ENCODE measurements at regions not wholly inside any gene's neighbourhood (a gene's known extent, or its start where the extent isn't known, plus 50 kb on each side); places are given as distances from the start of the nearest gene placed in this dataset.

DNA sequence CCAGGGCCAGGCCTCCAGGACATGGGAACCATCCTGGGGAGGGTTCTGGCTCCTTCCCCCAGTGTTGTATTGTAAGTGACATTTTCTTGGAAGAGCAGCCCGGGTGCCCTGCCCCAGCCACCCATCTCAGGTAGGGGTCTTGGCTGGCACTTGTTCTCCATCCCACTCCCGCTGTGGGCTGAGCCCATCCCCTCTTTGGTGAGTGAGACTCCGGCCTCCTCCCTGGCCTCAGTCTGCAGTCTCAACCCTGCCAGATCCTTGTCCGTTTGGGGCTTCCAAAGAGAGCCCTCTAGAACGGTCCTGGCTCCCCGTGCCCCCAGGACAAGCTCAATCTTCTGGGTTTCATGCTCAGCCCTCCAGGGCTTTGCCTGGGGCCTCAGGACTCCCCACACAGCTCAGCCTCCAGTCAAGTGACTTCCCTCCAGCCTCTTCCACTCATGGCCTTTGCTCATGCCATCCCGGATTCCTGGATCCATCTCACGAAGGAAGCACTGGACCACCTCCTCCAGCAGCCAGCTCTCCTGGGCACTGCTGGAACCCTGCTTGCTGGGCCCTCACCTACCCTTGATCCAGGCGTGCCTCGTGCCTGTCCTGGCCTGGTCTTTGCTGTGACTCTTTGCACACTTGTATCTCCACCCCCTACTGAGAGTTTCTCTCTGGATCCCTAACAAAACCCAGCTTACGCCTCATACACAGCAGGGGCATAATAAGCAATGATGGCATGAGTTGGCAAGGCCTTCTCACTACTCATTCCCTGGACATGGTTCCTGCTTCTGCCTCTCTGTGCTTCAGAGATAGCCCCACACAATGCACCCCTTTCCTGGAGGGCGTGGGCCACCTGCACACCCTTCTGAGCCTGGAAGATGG is 297.4 kb upstream of the RTL1 start:
- H3K4me1 Mint-ChIP-seq, result no peaks in the 10 kb centered on the region

GRCh38 chr14:101201535-101202151 is 298.1 kb upstream of the RTL1 start:
- no peaks in the 10 kb centered on the region for H3K9me3 ChIP-seq (ENCODE audit: control insufficient read depth, insufficient read depth, low read length)
- WGBS (ENCODE audit: insufficient coverage), result 88% methylated on average over 18 of the region's 18 CpGs
- DNase-seq (no peak), ATAC-seq (no peak)
- Mint-ChIP-seq H3K27me3 (ENCODE audit: low read depth in 2 of 2) (peaks cover 0 to 3% of the 10 kb centered on the region in 2 donors), H3K4me1 (no peaks in the 10 kb centered on the region), H3K4me3 (no peak overlapping the region), H3K9me3 (peaks cover 6 to 11% of the 10 kb centered on the region in 2 donors), H3K36me3 (no peaks in the 10 kb centered on the region), H3K27ac (no peak overlapping the region)
- H3K27ac ChIP-seq (ENCODE audit: low read length), result no peak overlapping the region
- no peak overlapping the region for H3K4me3 ChIP-seq (ENCODE audit: low read length)
- H3K4me1 ChIP-seq (ENCODE audit: control insufficient read depth, insufficient read depth, low read length), result no peaks in the 10 kb centered on the region
- no peaks in the 10 kb centered on the region for H3K36me3 ChIP-seq (ENCODE audit: control insufficient read depth, insufficient read depth, low read length)
- no peaks in the 10 kb centered on the region for H3K27me3 ChIP-seq (ENCODE audit: control insufficient read depth, insufficient read depth, low read length)
- no peak for TF ChIP-seq CTCF (IDR thresholded peaks at IDR 0.05)
- intact Hi-C loops (cut with micrococcal nuclease), result no loop called here

More for the DNA sequence above, 297.4 kb upstream of the RTL1 start:
- intact Hi-C loops (cut with micrococcal nuclease), result no loop called here
- WGBS (ENCODE audit: insufficient coverage), result 87% methylated on average over 12 of the region's 12 CpGs
- DNase-seq (peak in 1 of 2 donors; percentile 8), ATAC-seq (no peak)
- Histone ChIP-seq H3K36me3 (ENCODE audit: control insufficient read depth, insufficient read depth, low read length) (no peaks in the 10 kb centered on the region), H3K4me3 (ENCODE audit: low read length) (no peak overlapping the region), H3K27me3 (ENCODE audit: control insufficient read depth, insufficient read depth, low read length) (no peaks in the 10 kb centered on the region), H3K9me3 (ENCODE audit: control insufficient read depth, insufficient read depth, low read length) (no peaks in the 10 kb centered on the region), H3K27ac (ENCODE audit: low read length) (no peak overlapping the region), H3K4me1 (ENCODE audit: control insufficient read depth, insufficient read depth, low read length) (no peaks in the 10 kb centered on the region)
- Mint-ChIP-seq H3K36me3 (no peaks in the 10 kb centered on the region), H3K27me3 (ENCODE audit: low read depth in 2 of 2) (no peaks in the 10 kb centered on the region), H3K9me3 (peaks cover 6% of the 10 kb centered on the region in 2 donors), H3K4me3 (no peak overlapping the region), H3K27ac (no peak overlapping the region)
- TF ChIP-seq CTCF (IDR thresholded peaks at IDR 0.05), result no peak

DNA sequence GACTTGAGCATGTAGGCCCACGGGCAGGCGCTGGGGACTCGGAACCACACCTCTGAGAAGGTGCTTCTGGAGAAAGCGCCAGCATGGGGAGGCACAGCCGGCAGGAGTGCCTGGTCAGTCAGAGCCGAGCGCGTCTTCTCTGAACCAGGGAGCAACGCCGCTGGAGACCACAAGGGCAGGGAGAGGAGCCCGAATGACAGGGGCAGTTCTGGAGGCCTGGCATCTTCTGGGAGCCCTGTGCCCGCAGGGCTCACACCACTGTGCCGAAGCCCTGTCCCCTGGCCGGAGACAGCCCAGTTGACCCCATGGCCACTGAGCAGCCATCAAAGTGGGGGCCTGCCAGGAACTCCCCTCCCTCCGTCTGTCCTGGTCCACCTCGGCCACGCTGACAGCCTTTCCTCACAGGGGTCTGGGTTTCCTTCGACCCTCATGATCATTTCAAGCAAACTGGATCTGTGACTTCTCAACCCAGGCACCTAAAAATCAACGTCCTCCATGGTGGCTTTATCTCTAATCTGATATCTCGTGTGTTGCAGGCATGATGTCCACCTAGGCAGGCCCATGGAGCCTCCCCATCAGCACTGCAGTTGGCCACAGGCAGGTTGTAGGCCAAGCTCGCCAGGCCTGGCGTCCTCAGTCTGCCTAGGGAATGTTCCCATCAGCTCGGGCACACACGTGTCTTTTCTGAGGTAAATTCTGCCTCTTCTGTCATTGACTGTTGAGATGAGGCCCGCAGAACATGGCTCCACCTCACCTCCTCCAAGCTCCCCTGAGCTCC is 299.3 kb upstream of the RTL1 start:
- 88% methylated on average over 25 of the region's 25 CpGs for WGBS (ENCODE audit: insufficient coverage)
- no peak overlapping the region for H3K4me3 Mint-ChIP-seq
- Histone ChIP-seq H3K36me3 (ENCODE audit: control insufficient read depth, insufficient read depth, low read length) (no peaks in the 10 kb centered on the region), H3K4me3 (ENCODE audit: low read length) (no peak overlapping the region), H3K27me3 (ENCODE audit: control insufficient read depth, insufficient read depth, low read length) (no peaks in the 10 kb centered on the region), H3K27ac (ENCODE audit: low read length) (no peak overlapping the region), H3K9me3 (ENCODE audit: control insufficient read depth, insufficient read depth, low read length) (no peaks in the 10 kb centered on the region), H3K4me1 (ENCODE audit: control insufficient read depth, insufficient read depth, low read length) (no peaks in the 10 kb centered on the region)
- no peaks in the 10 kb centered on the region for H3K4me1 Mint-ChIP-seq
- H3K9me3 Mint-ChIP-seq, result peaks cover 8 to 18% of the 10 kb centered on the region in 2 donors
- H3K27ac Mint-ChIP-seq, result no peak overlapping the region
- H3K36me3 Mint-ChIP-seq, result peaks cover 3% of the 10 kb centered on the region
- no peak for ATAC-seq
- DNase-seq, result peak in 1 of 2 donors; percentile 9
- TF ChIP-seq CTCF (IDR thresholded peaks at IDR 0.05), result no peak
- H3K27me3 Mint-ChIP-seq (ENCODE audit: low read depth in 2 of 2), result peaks cover 0 to 5% of the 10 kb centered on the region in 2 donors
- intact Hi-C loops (cut with micrococcal nuclease), result no loop called here
